T47D (cell line): ENCODE measurements at regions not wholly inside any gene's neighbourhood (a gene's known extent, or its start where the extent isn't known, plus 50 kb on each side); places are given as distances from the start of the nearest gene placed in this dataset.

Experiments used
- DNase-seq, 2 experiments: peaks; one replicate each; pipeline versions ENCODE4 v3.0.0 to v3.0.0-alpha.2; 2011 to 2012; ENCODE audit warnings: low read depth in 1 of 2, low spot score in 1 of 2
- JUND ChIP-seq: IDR thresholded peaks from 2 replicates; pipeline ENCODE4 v1.6.1; 2012; ENCODE audit warnings: low read depth
- in situ Hi-C: cut with HindIII; loops from 2 replicates; pipeline ENCODE4 v1.10.0; 2016; ENCODE audit warnings: low sequenced_read_pairs, low pct_unique_long_range_greater_than_20kb

- TF ChIP-seq JUND: no peak
- in situ Hi-C loops: no loop called here
These were observed 364.8 kb downstream of the THBS2 start for GRCh38 chr6:168888786-168889345.

GRCh38 chr6:168888102-168888501 is 365.5 kb downstream of the THBS2 start:
- no peak for TF ChIP-seq JUND
- DNase-seq: no peak
- in situ Hi-C loops: no loop called here

More at GRCh38 chr6:168888786-168889345, 364.8 kb downstream of the THBS2 start:
- DNase-seq: no peak

GRCh38 chr6:168887621-168888020 is 366.0 kb downstream of the THBS2 start:
- no peak for DNase-seq
- no peak for TF ChIP-seq JUND
- in situ Hi-C loops: no loop called here

GRCh38 chr6:168886964-168887363 is 366.7 kb downstream of the THBS2 start:
- TF ChIP-seq JUND: no peak
- no peak for DNase-seq
- in situ Hi-C loops: no loop called here

GRCh38 chr6:168885751-168886742 is 367.6 kb downstream of the THBS2 start:
- TF ChIP-seq JUND: no peak
- in situ Hi-C loops: no loop called here
- DNase-seq: no peak

- TF ChIP-seq JUND: no peak
- in situ Hi-C loops: no loop called here
- no peak for DNase-seq
These were observed 368.4 kb downstream of the THBS2 start for GRCh38 chr6:168885196-168885595.

GRCh38 chr6:168884646-168885086 is 369.0 kb downstream of the THBS2 start:
- in situ Hi-C loops: no loop called here
- peak; percentile 57 to 90 for DNase-seq
- no peak for TF ChIP-seq JUND

- in situ Hi-C loops: no loop called here
- no peak for TF ChIP-seq JUND
- no peak for DNase-seq
These were observed 369.5 kb downstream of the THBS2 start for GRCh38 chr6:168884050-168884645.

GRCh38 chr6:168883410-168884049 is 370.1 kb downstream of the THBS2 start:
- DNase-seq: no peak
- in situ Hi-C loops: no loop called here
- TF ChIP-seq JUND: no peak

- TF ChIP-seq JUND: no peak
- in situ Hi-C loops: no loop called here
- no peak for DNase-seq
These were observed 373.4 kb downstream of the THBS2 start for GRCh38 chr6:168880271-168880670.

- no peak for DNase-seq
- in situ Hi-C loops: no loop called here
These were observed 375.8 kb downstream of the THBS2 start for GRCh38 chr6:168877821-168878282.

GRCh38 chr6:168876956-168877355 is 376.7 kb downstream of the THBS2 start:
- in situ Hi-C loops: no loop called here
- no peak for DNase-seq
- TF ChIP-seq JUND: no peak

More at GRCh38 chr6:168877821-168878282, 375.8 kb downstream of the THBS2 start:
- TF ChIP-seq JUND: no peak
